ENCODE measurements at regions not wholly inside any gene's neighbourhood (a gene's known extent, or its start where the extent isn't known, plus 50 kb on each side); places are given as distances from the start of the nearest gene placed in this dataset.

- DNase-seq: no peak
Measured at GRCh38 chr10:21015851-21016250, 118.7 kb upstream of the NEBL start.

- DNase-seq: no peak
Measured at GRCh38 chr10:21014141-21014540, 117.0 kb upstream of the NEBL start.

- no peak for DNase-seq
Measured at GRCh38 chr10:21011433-21012018, 114.4 kb upstream of the NEBL start.

GRCh38 chr10:21010615-21011014 is 113.5 kb upstream of the NEBL start:
- DNase-seq: no peak

GRCh38 chr10:21003240-21003822 is 106.2 kb upstream of the NEBL start:
- no peak for DNase-seq

GRCh38 chr10:21002091-21002878 is 105.2 kb upstream of the NEBL start:
- DNase-seq: no peak

- no peak for DNase-seq
Measured at GRCh38 chr10:20999699-21000098, 102.6 kb upstream of the NEBL start.

- no peak for DNase-seq
Measured at GRCh38 chr10:20998036-20998435, 100.9 kb upstream of the NEBL start.

- no peak for DNase-seq
Measured at GRCh38 chr10:20995123-20995987, 98.2 kb upstream of the NEBL start.

GRCh38 chr10:20993830-20994527 is 96.9 kb upstream of the NEBL start:
- DNase-seq: no peak

GRCh38 chr10:20993389-20993788 is 96.3 kb upstream of the NEBL start:
- DNase-seq: no peak

GRCh38 chr10:20991526-20991925 is 94.4 kb upstream of the NEBL start:
- no peak for DNase-seq

GRCh38 chr10:20990604-20991003 is 93.5 kb upstream of the NEBL start:
- DNase-seq: no peak

- DNase-seq: no peak
Measured at GRCh38 chr10:20988357-20988983, 91.4 kb upstream of the NEBL start.

GRCh38 chr10:20986049-20986448 is 88.9 kb upstream of the NEBL start:
- no peak for DNase-seq

GRCh38 chr10:20984662-20985061 is 87.6 kb upstream of the NEBL start:
- DNase-seq: no peak

GRCh38 chr10:20981419-20981953 is 84.4 kb upstream of the NEBL start:
- no peak for DNase-seq

- no peak for DNase-seq
Measured at GRCh38 chr10:20978617-20979016, 81.5 kb upstream of the NEBL start.

- no peak for DNase-seq
Measured at GRCh38 chr10:20977300-20977699, 80.2 kb upstream of the NEBL start.

- DNase-seq: no peak
Measured at GRCh38 chr10:20976891-20977290, 79.8 kb upstream of the NEBL start.

- DNase-seq: no peak
Measured at GRCh38 chr10:20976390-20976789, 79.3 kb upstream of the NEBL start.

All from skin of body (tissue), 1 donor.